MM.1S (cell line): ENCODE measurements at regions not wholly inside any gene's neighbourhood (a gene's known extent, or its start where the extent isn't known, plus 50 kb on each side); places are given as distances from the start of the nearest gene placed in this dataset.

Experiments used
- DNase-seq: peaks from one replicate; pipeline ENCODE4 v3.0.0-alpha.2; 2015
- H2AFZ ChIP-seq: fragments of 300-600 bp; sonication (generic); 2 replicates; pipeline ENCODE4 v1.6.0; 2016; ENCODE audit warnings: antibody characterized with exemption, low read length
- H3F3A ChIP-seq: fragments of 300-600 bp; sonication (generic); 2 replicates; pipeline ENCODE4 v1.6.1; 2016; ENCODE audit warnings: mild to moderate bottlenecking, antibody characterized with exemption, low read length, moderate library complexity, mixed read lengths; ENCODE audit not compliant: insufficient read depth
- H3K27ac ChIP-seq: fragments of 300-600 bp; sonication (generic); 2 replicates; pipeline ENCODE4 v1.5.1; 2016; ENCODE audit warnings: mild to moderate bottlenecking, low read length
- H3K27me3 ChIP-seq: fragments of 300-600 bp; sonication (generic); replicated peaks from 2 replicates; pipeline ENCODE4 v1.6.0; 2016; ENCODE audit warnings: low read length; ENCODE audit not compliant: insufficient read depth
- H3K36me3 ChIP-seq: fragments of 300-600 bp; sonication (generic); replicated peaks from 2 replicates; pipeline ENCODE4 v1.6.1; 2016; ENCODE audit warnings: mild to moderate bottlenecking, low read length, mixed read lengths; ENCODE audit not compliant: insufficient read depth
- H3K4me1 ChIP-seq: fragments of 300-600 bp; sonication (generic); 2 replicates; pipeline ENCODE4 v1.6.1; 2016; ENCODE audit warnings: low read length, mixed read lengths
- H3K4me2 ChIP-seq: fragments of 300-600 bp; sonication (generic); 2 replicates; pipeline ENCODE4 v1.6.0; 2016; ENCODE audit warnings: low read depth, low read length
- H3K4me3 ChIP-seq: fragments of 300-600 bp; sonication (generic); 2 replicates; pipeline ENCODE4 v1.5.1; 2016; ENCODE audit warnings: low read length, mixed read lengths
- H3K79me2 ChIP-seq: fragments of 300-600 bp; sonication (generic); 2 replicates; pipeline ENCODE4 v1.6.1; 2016; ENCODE audit warnings: mixed run types, low read length, mixed read lengths
- H3K9ac ChIP-seq: fragments of 300-600 bp; sonication (generic); 2 replicates; pipeline ENCODE4 v1.6.1; 2016; ENCODE audit warnings: low read length, mixed read lengths
- H3K9me2 ChIP-seq: fragments of 300-600 bp; sonication (generic); replicated peaks from 2 replicates; pipeline ENCODE4 v1.6.1; 2016; ENCODE audit warnings: mild to moderate bottlenecking, low read length, mixed read lengths; ENCODE audit not compliant: insufficient read depth
- H3K9me3 ChIP-seq: fragments of 300-600 bp; sonication (generic); replicated peaks from 2 replicates; pipeline ENCODE4 v1.6.1; 2016; ENCODE audit warnings: mild to moderate bottlenecking, low read length, mixed read lengths; ENCODE audit not compliant: insufficient read depth
- H4K20me1 ChIP-seq: fragments of 300-600 bp; sonication (generic); 2 replicates; pipeline ENCODE4 v1.6.1; 2016; ENCODE audit warnings: mild to moderate bottlenecking, low read length, moderate library complexity, mixed read lengths; ENCODE audit not compliant: insufficient read depth
- EZH2 ChIP-seq: fragments of 300-600 bp; sonication (generic); optimal IDR thresholded peaks from 2 replicates; pipeline ENCODE3; 2017; ENCODE audit warnings: low read depth, mild to moderate bottlenecking, antibody characterized with exemption, low read length, mixed read lengths
- EZH2phosphoT487 ChIP-seq: fragments of 300-600 bp; sonication (generic); IDR thresholded peaks from 2 replicates; pipeline ENCODE4 v1.6.1; 2018; ENCODE audit warnings: antibody characterized with exemption, low read length
- TF ChIP-seq, protein P1 (sequence below): fragments of 300-600 bp; sonication (generic); IDR thresholded peaks from 2 replicates; pipeline ENCODE4 v1.5.1; 2016; ENCODE audit warnings: antibody characterized with exemption, low read length, mixed read lengths

DNA sequence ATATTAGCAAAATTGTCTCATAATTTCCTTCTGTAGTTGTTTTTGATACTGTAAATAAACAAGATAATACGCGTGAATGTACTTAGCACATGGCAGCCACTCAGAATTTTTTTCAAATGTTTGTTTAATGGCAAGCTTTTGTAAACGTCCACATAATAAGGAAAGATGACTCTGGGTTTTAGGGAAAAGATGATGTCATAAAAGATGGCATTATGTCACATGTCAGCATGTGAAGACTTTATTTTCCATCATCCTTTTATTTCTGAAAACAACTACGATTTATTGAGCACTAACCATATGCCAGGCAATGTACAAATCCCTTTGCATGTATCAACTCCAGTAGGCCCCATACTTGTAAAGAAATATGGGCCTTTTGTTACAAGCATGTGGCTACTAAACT is 139.9 kb downstream of the C11orf91 start:
- Histone ChIP-seq H3F3A (no peaks in the 10 kb centered on the region), H4K20me1 (no peaks in the 10 kb centered on the region), H3K79me2 (no peaks in the 10 kb centered on the region), H3K9me2 (no peaks in the 10 kb centered on the region), H2AFZ (no peak overlapping the region), H3K27ac (no peak overlapping the region), H3K4me3 (no peak overlapping the region), H3K4me2 (no peak overlapping the region), H3K27me3 (no peaks in the 10 kb centered on the region), H3K9me3 (no peaks in the 10 kb centered on the region), H3K9ac (no peak overlapping the region), H3K4me1 (0 out of 2 replicates have a peak, but pooled peaks cover 11% of the 10 kb centered on the region), H3K36me3 (no peaks in the 10 kb centered on the region)
- DNase-seq, result no peak
- TF ChIP-seq EZH2 (no peak), EZH2phosphoT487 (no peak)
- TF ChIP-seq, protein P1, sequence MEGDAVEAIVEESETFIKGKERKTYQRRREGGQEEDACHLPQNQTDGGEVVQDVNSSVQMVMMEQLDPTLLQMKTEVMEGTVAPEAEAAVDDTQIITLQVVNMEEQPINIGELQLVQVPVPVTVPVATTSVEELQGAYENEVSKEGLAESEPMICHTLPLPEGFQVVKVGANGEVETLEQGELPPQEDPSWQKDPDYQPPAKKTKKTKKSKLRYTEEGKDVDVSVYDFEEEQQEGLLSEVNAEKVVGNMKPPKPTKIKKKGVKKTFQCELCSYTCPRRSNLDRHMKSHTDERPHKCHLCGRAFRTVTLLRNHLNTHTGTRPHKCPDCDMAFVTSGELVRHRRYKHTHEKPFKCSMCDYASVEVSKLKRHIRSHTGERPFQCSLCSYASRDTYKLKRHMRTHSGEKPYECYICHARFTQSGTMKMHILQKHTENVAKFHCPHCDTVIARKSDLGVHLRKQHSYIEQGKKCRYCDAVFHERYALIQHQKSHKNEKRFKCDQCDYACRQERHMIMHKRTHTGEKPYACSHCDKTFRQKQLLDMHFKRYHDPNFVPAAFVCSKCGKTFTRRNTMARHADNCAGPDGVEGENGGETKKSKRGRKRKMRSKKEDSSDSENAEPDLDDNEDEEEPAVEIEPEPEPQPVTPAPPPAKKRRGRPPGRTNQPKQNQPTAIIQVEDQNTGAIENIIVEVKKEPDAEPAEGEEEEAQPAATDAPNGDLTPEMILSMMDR, result no peak

DNA sequence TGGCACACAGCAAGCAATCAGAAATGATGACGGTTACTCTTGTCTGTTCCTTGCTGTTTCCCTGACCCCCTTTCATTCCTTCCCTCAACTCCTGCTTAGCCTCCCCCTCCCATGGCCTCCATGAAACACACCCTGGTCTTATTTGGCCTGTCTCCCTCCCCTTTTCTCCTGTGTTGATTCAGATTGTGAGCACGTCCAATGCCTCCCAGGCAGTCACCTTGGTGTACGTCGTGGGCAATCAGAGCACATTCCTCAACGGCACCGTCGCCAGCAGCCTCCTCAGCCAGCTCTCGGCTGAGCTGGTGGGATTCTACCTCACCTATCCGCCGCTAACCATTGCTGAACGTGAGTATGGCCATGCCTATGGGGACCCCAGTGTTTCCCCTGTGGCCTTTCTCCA is 141.1 kb downstream of the C11orf91 start:
- H3K4me3 ChIP-seq, result no peak overlapping the region
- H3K36me3 ChIP-seq, result no peaks in the 10 kb centered on the region
- DNase-seq, result no peak
- H3K4me1 ChIP-seq, result 0 out of 2 replicates have a peak, but pooled peaks cover 11% of the 10 kb centered on the region
- TF ChIP-seq EZH2phosphoT487, result no peak
- TF ChIP-seq EZH2, result no peak
- TF ChIP-seq, protein P1, result no peak
- no peaks in the 10 kb centered on the region for H3K79me2 ChIP-seq
- no peak overlapping the region for H3K4me2 ChIP-seq
- no peak overlapping the region for H2AFZ ChIP-seq
- H3K9ac ChIP-seq, result no peak overlapping the region
- H3F3A ChIP-seq, result no peaks in the 10 kb centered on the region
- no peaks in the 10 kb centered on the region for H3K27me3 ChIP-seq
- no peaks in the 10 kb centered on the region for H4K20me1 ChIP-seq
- no peak overlapping the region for H3K27ac ChIP-seq
- no peaks in the 10 kb centered on the region for H3K9me3 ChIP-seq
- no peaks in the 10 kb centered on the region for H3K9me2 ChIP-seq

DNA sequence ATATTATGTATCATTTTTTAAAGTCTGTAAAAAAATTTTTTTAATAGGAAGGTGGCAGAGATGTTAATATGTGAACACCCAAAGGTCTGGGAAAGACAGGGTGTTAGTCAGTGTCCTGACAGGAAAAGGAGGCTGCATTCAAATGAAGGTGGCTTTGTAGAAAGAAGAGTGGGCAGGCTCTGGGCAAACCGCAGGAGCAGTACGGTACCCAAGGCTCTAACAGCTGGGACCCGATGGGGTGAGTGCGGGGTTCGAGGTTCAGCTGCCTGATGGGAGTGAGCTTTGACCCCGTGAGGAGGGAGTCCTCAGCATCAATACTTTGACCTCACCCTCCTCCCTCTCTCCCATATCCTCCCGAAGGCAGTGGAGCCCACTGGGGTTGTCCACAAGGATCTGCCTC is 142.5 kb downstream of the C11orf91 start:
- Histone ChIP-seq H3K4me1 (0 out of 2 replicates have a peak, but pooled peaks cover 11% of the 10 kb centered on the region), H3K9ac (no peak overlapping the region), H3K27me3 (no peaks in the 10 kb centered on the region), H2AFZ (no peak overlapping the region), H3K27ac (no peak overlapping the region), H3K4me2 (no peak overlapping the region), H3K79me2 (no peaks in the 10 kb centered on the region), H4K20me1 (no peaks in the 10 kb centered on the region), H3K36me3 (no peaks in the 10 kb centered on the region), H3F3A (no peaks in the 10 kb centered on the region), H3K4me3 (no peak overlapping the region), H3K9me3 (no peaks in the 10 kb centered on the region), H3K9me2 (no peaks in the 10 kb centered on the region)
- TF ChIP-seq EZH2phosphoT487 (no peak), EZH2 (no peak)
- TF ChIP-seq, protein P1, result no peak
- DNase-seq, result no peak
